NCI-H526 treated with DMSO at 0.1 percent for 48 hours (cell line): ENCODE measurements at regions not wholly inside any gene's neighbourhood (a gene's known extent, or its start where the extent isn't known, plus 50 kb on each side); places are given as distances from the start of the nearest gene placed in this dataset.
"Not testable (repeated sequence)": the region's sequence is repeated elsewhere in the genome, so short reads cannot be mapped to it uniquely, and the experiment has no call there.

ENCODE experiments used
- DNase-seq: peaks from one replicate; lab custom pipeline; 2025; lab: John Stamatoyannopoulos, UW

- no peak for DNase-seq
Measured at GRCh38 chr1:47522935-47523834, 85.3 kb downstream of the FOXD2 start.

- DNase-seq, result no peak
Measured at GRCh38 chr1:47523835-47524215, 86.0 kb downstream of the FOXD2 start.

GRCh38 chr1:47524272-47524671 is 86.4 kb downstream of the FOXD2 start:
- DNase-seq, result no peak

- DNase-seq, result no peak
Measured at GRCh38 chr1:47527653-47528272, 89.9 kb downstream of the FOXD2 start.

- no peak for DNase-seq
Measured at GRCh38 chr1:47529520-47530098, 91.8 kb downstream of the FOXD2 start.

GRCh38 chr1:47532921-47533792 is 95.3 kb downstream of the FOXD2 start:
- peak; percentile 20 for DNase-seq

- no peak for DNase-seq
Measured at GRCh38 chr1:47533793-47534328, 96.0 kb downstream of the FOXD2 start.

GRCh38 chr1:47534436-47534835 is 96.6 kb downstream of the FOXD2 start:
- no peak for DNase-seq

GRCh38 chr1:47536646-47537118 is 98.8 kb downstream of the FOXD2 start:
- no peak for DNase-seq

GRCh38 chr1:47537268-47537667 is 99.4 kb downstream of the FOXD2 start:
- DNase-seq, result no peak

GRCh38 chr1:47537966-47538365 is 100.1 kb downstream of the FOXD2 start:
- DNase-seq, result no peak

- DNase-seq, result not testable (repeated sequence)
Measured at GRCh38 chr1:47538530-47538929, 100.7 kb downstream of the FOXD2 start.

GRCh38 chr1:47541705-47542104 is 103.9 kb downstream of the FOXD2 start:
- not testable (repeated sequence) for DNase-seq

GRCh38 chr1:47543089-47543488 is 105.2 kb downstream of the FOXD2 start:
- DNase-seq, result not testable (repeated sequence)

GRCh38 chr1:47545912-47546483 is 108.2 kb downstream of the FOXD2 start:
- DNase-seq, result no peak

- DNase-seq, result no peak
Measured at GRCh38 chr1:47547753-47548573, 110.1 kb downstream of the FOXD2 start.

- DNase-seq, result no peak
Measured at GRCh38 chr1:47548637-47549036, 110.8 kb downstream of the FOXD2 start.

GRCh38 chr1:47549532-47549931 is 111.7 kb downstream of the FOXD2 start:
- DNase-seq, result no peak

GRCh38 chr1:47550929-47551328 is 113.1 kb downstream of the FOXD2 start:
- DNase-seq, result no peak

- DNase-seq, result no peak
Measured at GRCh38 chr1:47551971-47552528, 114.2 kb downstream of the FOXD2 start.
